ENCODE measurements at regions not wholly inside any gene's neighbourhood (a gene's known extent, or its start where the extent isn't known, plus 50 kb on each side); places are given as distances from the start of the nearest gene placed in this dataset.

DNA sequence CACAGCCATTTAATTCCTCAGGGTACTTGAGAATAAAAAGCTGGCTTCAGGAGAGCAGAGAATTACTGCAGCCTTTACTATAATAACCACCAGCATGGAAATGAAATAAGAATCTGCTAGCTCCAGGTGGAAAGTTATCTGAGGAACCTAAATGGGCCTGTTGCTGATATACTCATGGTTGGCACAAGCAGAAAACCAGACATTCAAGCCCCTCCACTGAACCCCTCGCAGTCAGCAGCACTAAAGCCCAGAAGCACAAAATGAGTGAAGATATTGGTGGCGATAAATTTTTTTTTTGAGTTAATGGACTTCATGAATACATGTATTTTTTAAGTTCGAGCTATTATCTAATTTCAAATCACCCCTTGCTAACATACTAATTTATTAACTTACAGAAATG lies 303.9 kb upstream of the NRP1 start:
- no peaks in the 10 kb centered on the region for H3K36me3 ChIP-seq (ENCODE audit: control insufficient read depth, insufficient read depth, low read length)
- no peaks in the 10 kb centered on the region for H3K27me3 ChIP-seq (ENCODE audit: control insufficient read depth, insufficient read depth, low read length)
- no peaks in the 10 kb centered on the region for H3K4me1 ChIP-seq (ENCODE audit: control insufficient read depth, insufficient read depth, low read length)
- no peak overlapping the region for H3K9ac ChIP-seq (ENCODE audit: low read length)
- no peak overlapping the region for H3K4me3 ChIP-seq (ENCODE audit: low read length)
- H3K9me3 ChIP-seq (ENCODE audit: control insufficient read depth, low read length) = no peaks in the 10 kb centered on the region

GRCh38 chr10:33635967-33636515 lies 301.6 kb upstream of the NRP1 start:
- no peaks in the 10 kb centered on the region for H3K27me3 ChIP-seq (ENCODE audit: control insufficient read depth, insufficient read depth, low read length)
- no peaks in the 10 kb centered on the region for H3K4me1 ChIP-seq (ENCODE audit: control insufficient read depth, insufficient read depth, low read length)
- no peak overlapping the region for H3K4me3 ChIP-seq (ENCODE audit: low read length)
- no peaks in the 10 kb centered on the region for H3K9me3 ChIP-seq (ENCODE audit: control insufficient read depth, low read length)
- H3K9ac ChIP-seq (ENCODE audit: low read length) = no peak overlapping the region
- no peaks in the 10 kb centered on the region for H3K36me3 ChIP-seq (ENCODE audit: control insufficient read depth, insufficient read depth, low read length)

- no peaks in the 10 kb centered on the region for H3K27me3 ChIP-seq (ENCODE audit: control insufficient read depth, insufficient read depth, low read length)
- no peaks in the 10 kb centered on the region for H3K36me3 ChIP-seq (ENCODE audit: control insufficient read depth, insufficient read depth, low read length)
- H3K9me3 ChIP-seq (ENCODE audit: control insufficient read depth, low read length) = no peaks in the 10 kb centered on the region
- H3K4me3 ChIP-seq (ENCODE audit: low read length) = no peak overlapping the region
- no peak overlapping the region for H3K9ac ChIP-seq (ENCODE audit: low read length)
- H3K4me1 ChIP-seq (ENCODE audit: control insufficient read depth, insufficient read depth, low read length) = no peaks in the 10 kb centered on the region
These were observed 298.0 kb upstream of the NRP1 start for GRCh38 chr10:33632432-33632831.

- Histone ChIP-seq H3K4me3 (ENCODE audit: low read length) (no peak overlapping the region), H3K27me3 (ENCODE audit: control insufficient read depth, insufficient read depth, low read length) (no peaks in the 10 kb centered on the region), H3K9ac (ENCODE audit: low read length) (no peak overlapping the region), H3K9me3 (ENCODE audit: control insufficient read depth, low read length) (no peaks in the 10 kb centered on the region), H3K4me1 (ENCODE audit: control insufficient read depth, insufficient read depth, low read length) (no peaks in the 10 kb centered on the region), H3K36me3 (ENCODE audit: control insufficient read depth, insufficient read depth, low read length) (no peaks in the 10 kb centered on the region)
These were observed 297.5 kb upstream of the NRP1 start for GRCh38 chr10:33631991-33632390.

DNA sequence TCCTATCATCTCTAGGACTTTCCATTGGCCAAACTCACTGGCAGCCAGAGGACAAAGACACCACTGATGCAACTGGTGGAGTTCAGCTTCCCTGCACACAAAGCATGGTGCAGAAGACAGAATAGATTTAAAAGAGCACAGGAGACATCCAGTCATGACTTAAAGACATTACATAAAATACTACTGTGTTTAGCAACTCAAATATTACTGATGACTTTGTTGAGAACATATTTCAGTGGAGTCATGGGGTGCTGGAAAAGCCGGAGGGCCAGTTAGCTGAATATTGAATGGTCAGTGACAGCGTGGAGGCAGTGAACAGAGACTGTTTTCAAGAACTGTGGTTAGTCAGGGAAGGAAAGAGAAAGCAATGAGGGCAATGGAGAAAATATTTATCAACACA lies 296.3 kb upstream of the NRP1 start:
- Histone ChIP-seq H3K9ac (ENCODE audit: low read length) (no peak overlapping the region), H3K36me3 (ENCODE audit: control insufficient read depth, insufficient read depth, low read length) (no peaks in the 10 kb centered on the region), H3K27me3 (ENCODE audit: control insufficient read depth, insufficient read depth, low read length) (no peaks in the 10 kb centered on the region), H3K4me1 (ENCODE audit: control insufficient read depth, insufficient read depth, low read length) (no peaks in the 10 kb centered on the region), H3K9me3 (ENCODE audit: control insufficient read depth, low read length) (no peaks in the 10 kb centered on the region), H3K4me3 (ENCODE audit: low read length) (no peak overlapping the region)

DNA sequence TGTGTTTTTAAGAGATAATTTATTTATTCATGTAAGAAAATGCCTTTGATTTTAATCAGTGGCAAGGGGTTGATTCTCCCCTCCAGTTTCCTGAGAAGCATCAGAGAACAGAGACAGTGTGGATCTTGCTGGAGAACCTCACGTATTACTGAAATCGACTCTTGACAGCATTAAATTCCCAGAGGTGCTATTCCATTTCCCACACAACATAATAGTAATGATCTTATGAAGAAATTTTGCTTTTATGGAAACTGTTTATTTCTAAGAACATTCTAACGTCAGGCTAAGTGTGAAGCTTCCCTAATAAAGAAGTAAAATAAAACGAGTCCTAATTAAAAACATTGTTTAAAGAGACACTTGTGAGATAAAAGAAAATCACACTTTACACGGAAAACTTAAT lies 293.1 kb upstream of the NRP1 start:
- no peaks in the 10 kb centered on the region for H3K27me3 ChIP-seq (ENCODE audit: control insufficient read depth, insufficient read depth, low read length)
- H3K4me1 ChIP-seq (ENCODE audit: control insufficient read depth, insufficient read depth, low read length) = no peaks in the 10 kb centered on the region
- no peak overlapping the region for H3K4me3 ChIP-seq (ENCODE audit: low read length)
- no peaks in the 10 kb centered on the region for H3K9me3 ChIP-seq (ENCODE audit: control insufficient read depth, low read length)
- H3K36me3 ChIP-seq (ENCODE audit: control insufficient read depth, insufficient read depth, low read length) = no peaks in the 10 kb centered on the region
- H3K9ac ChIP-seq (ENCODE audit: low read length) = no peak overlapping the region

DNA sequence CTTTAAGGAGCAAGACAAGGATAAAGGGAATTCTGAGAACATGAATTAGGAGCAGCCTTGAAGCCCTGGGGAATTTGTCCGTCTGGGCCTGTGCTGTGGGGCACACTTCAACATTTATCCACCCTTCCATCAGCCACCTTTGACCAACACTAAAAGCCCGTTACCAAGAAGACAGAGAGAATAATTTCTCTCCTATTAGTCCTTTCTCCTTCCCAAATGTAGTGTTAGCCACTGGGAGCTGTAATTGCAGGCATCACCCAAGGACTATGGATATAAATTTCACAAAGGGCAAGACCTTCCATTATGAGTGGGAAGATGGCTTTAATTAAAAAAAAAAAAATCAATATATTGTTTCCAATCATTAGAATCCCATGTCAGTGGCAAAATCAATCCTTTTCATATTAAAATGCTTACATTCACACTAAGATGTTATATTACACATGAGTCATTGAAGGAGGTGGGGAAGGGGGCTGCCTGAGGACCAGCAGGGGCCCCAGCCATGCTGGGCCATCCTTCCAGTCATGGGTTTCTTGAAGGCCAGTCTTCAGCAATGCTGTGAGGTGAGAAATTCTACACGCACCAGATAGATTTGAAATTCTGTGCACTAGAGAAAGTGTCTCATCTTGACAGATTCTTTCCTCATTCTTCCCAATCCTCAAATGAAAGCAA lies 292.5 kb upstream of the NRP1 start:
- H3K4me3 ChIP-seq (ENCODE audit: low read length) = no peak overlapping the region

GRCh38 chr10:33623669-33624068 lies 289.2 kb upstream of the NRP1 start:
- Histone ChIP-seq H3K9ac (ENCODE audit: low read length) (no peak overlapping the region), H3K9me3 (ENCODE audit: control insufficient read depth, low read length) (no peaks in the 10 kb centered on the region), H3K4me3 (ENCODE audit: low read length) (no peak overlapping the region), H3K36me3 (ENCODE audit: control insufficient read depth, insufficient read depth, low read length) (no peaks in the 10 kb centered on the region), H3K4me1 (ENCODE audit: control insufficient read depth, insufficient read depth, low read length) (no peaks in the 10 kb centered on the region), H3K27me3 (ENCODE audit: control insufficient read depth, insufficient read depth, low read length) (no peaks in the 10 kb centered on the region)

More for the DNA sequence above, 292.5 kb upstream of the NRP1 start:
- Histone ChIP-seq H3K36me3 (ENCODE audit: control insufficient read depth, insufficient read depth, low read length) (no peaks in the 10 kb centered on the region), H3K4me1 (ENCODE audit: control insufficient read depth, insufficient read depth, low read length) (no peaks in the 10 kb centered on the region), H3K9me3 (ENCODE audit: control insufficient read depth, low read length) (no peaks in the 10 kb centered on the region), H3K9ac (ENCODE audit: low read length) (no peak overlapping the region), H3K27me3 (ENCODE audit: control insufficient read depth, insufficient read depth, low read length) (no peaks in the 10 kb centered on the region)

- H3K27me3 ChIP-seq (ENCODE audit: control insufficient read depth, insufficient read depth, low read length) = no peaks in the 10 kb centered on the region
These were observed 286.6 kb upstream of the NRP1 start for GRCh38 chr10:33621101-33621500.

GRCh38 chr10:33618196-33618595 lies 283.7 kb upstream of the NRP1 start:
- H3K9me3 ChIP-seq (ENCODE audit: control insufficient read depth, low read length) = no peaks in the 10 kb centered on the region

More at GRCh38 chr10:33621101-33621500, 286.6 kb upstream of the NRP1 start:
- Histone ChIP-seq H3K36me3 (ENCODE audit: control insufficient read depth, insufficient read depth, low read length) (no peaks in the 10 kb centered on the region), H3K4me3 (ENCODE audit: low read length) (no peak overlapping the region), H3K4me1 (ENCODE audit: control insufficient read depth, insufficient read depth, low read length) (no peaks in the 10 kb centered on the region), H3K9me3 (ENCODE audit: control insufficient read depth, low read length) (no peaks in the 10 kb centered on the region), H3K9ac (ENCODE audit: low read length) (no peak overlapping the region)

GRCh38 chr10:33617381-33618080 lies 283.1 kb upstream of the NRP1 start:
- H3K9me3 ChIP-seq (ENCODE audit: control insufficient read depth, low read length) = no peaks in the 10 kb centered on the region
- H3K27me3 ChIP-seq (ENCODE audit: control insufficient read depth, insufficient read depth, low read length) = no peaks in the 10 kb centered on the region
- no peaks in the 10 kb centered on the region for H3K36me3 ChIP-seq (ENCODE audit: control insufficient read depth, insufficient read depth, low read length)
- no peak overlapping the region for H3K9ac ChIP-seq (ENCODE audit: low read length)
- H3K4me3 ChIP-seq (ENCODE audit: low read length) = no peak overlapping the region
- H3K4me1 ChIP-seq (ENCODE audit: control insufficient read depth, insufficient read depth, low read length) = no peaks in the 10 kb centered on the region

More at GRCh38 chr10:33618196-33618595, 283.7 kb upstream of the NRP1 start:
- Histone ChIP-seq H3K9ac (ENCODE audit: low read length) (no peak overlapping the region), H3K36me3 (ENCODE audit: control insufficient read depth, insufficient read depth, low read length) (no peaks in the 10 kb centered on the region), H3K27me3 (ENCODE audit: control insufficient read depth, insufficient read depth, low read length) (no peaks in the 10 kb centered on the region), H3K4me3 (ENCODE audit: low read length) (no peak overlapping the region), H3K4me1 (ENCODE audit: control insufficient read depth, insufficient read depth, low read length) (no peaks in the 10 kb centered on the region)

DNA sequence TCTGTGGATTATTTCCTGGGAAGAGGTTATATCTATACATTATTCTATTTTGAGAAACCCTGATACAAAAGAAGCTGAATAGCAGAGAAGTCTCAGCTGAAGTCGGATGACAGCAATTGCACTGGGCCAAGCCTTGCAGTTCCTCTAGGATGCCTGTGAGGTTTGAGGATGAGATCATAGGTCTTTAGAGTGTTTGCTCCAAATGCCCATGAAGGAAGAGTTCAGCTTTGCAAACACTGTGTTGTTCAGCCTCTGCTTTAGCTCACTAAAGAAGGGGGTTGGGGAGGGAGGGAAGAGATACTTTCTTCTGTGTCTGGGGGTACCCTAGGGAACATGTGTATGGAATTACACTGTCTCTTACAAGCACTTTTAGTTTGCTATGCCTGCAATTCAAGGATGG lies 282.5 kb upstream of the NRP1 start:
- Histone ChIP-seq H3K9ac (ENCODE audit: low read length) (no peak overlapping the region), H3K36me3 (ENCODE audit: control insufficient read depth, insufficient read depth, low read length) (no peaks in the 10 kb centered on the region), H3K4me3 (ENCODE audit: low read length) (no peak overlapping the region), H3K27me3 (ENCODE audit: control insufficient read depth, insufficient read depth, low read length) (no peaks in the 10 kb centered on the region), H3K9me3 (ENCODE audit: control insufficient read depth, low read length) (no peaks in the 10 kb centered on the region), H3K4me1 (ENCODE audit: control insufficient read depth, insufficient read depth, low read length) (peaks cover 5% of the 10 kb centered on the region)

All from mucosa of stomach (tissue), 1 donor.